ENCODE measurements at regions not wholly inside any gene's neighbourhood (a gene's known extent, or its start where the extent isn't known, plus 50 kb on each side); places are given as distances from the start of the nearest gene placed in this dataset.

DNA sequence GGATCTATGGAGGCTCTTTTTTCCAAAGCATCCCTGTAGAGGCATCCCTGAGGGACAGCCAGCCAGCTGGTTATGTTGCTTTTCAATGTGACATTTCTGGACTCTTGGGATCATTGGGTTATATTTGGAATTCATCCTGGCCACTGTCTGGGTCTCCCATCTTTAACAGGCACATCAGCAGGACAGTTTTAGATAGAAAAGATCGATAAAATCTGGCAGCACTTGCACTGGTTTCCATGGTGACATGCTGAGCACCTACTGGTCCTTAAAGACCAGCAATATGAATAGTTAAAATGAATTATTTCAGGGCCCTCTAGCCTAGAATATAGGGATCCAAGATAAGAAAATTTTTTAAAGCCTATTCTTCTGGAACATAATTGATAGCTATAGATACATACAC is 151.6 kb downstream of the KDR start:
- TF ChIP-seq CTCF (IDR thresholded peaks at IDR 0.05; ENCODE audit: low read length) (no peak), EZH2 (optimal IDR thresholded peaks at IDR 0.05; ENCODE audit: low read depth, low read length) (no peak), EZH2phosphoT487 (IDR thresholded peaks at IDR 0.05; ENCODE audit: low read length) (no peak)

All from MM.1S (cell line).